HG02938 (cell line): ENCODE measurements at regions not wholly inside any gene's neighbourhood (a gene's known extent, or its start where the extent isn't known, plus 50 kb on each side); places are given as distances from the start of the nearest gene placed in this dataset.

Experiments
- ATAC-seq: cut with Tn5 transposase; IDR thresholded peaks from one replicate; pipeline ENCODE4 v1.9.1; 2021; ENCODE audit warnings: mild to moderate bottlenecking, moderate library complexity; ENCODE audit not compliant: unreplicated experiment

DNA sequence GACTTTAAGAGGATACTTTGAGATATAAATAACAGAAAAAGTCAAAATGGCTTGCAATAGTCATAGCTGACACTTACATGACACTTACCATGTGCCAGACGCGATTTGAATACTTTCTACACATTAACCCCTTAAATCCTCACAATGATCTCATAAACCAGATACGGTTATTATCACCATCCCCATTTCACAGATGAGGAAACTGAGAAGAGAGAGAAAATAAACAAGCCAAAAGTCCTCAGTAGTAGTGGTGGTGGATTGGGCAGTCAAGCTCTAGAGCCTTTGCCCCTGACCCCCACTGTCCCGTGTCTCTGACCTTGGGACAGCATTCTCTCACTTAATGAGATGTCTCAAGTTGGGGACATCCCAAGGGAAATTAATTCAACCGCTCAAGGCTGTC lies 105.2 kb upstream of the TAF1B start:
- no peak for ATAC-seq

- no peak for ATAC-seq
Measured at GRCh38 chr2:9738535-9739496, 104.5 kb upstream of the TAF1B start.

DNA sequence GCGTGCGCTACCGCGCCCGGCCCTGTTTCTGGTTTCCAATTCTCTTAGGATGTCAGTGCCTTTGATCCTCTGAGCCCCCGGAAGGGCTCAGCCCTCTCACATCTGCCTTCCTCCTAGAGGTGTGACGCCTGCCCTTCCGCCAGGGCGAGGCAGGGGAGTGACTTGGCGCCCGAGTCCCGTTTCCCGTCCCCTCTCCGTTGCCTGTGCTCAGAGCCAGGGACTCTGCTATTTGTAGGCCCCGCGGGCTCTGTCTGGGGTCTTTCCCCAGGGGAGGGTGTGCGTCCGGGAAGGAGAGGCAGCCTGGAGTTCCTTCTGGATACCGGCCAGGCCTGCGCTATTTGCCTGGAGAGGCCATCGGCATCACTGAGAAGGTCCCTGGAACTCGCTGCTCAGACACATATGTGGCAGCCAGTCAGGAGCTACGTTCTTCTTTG lies 103.7 kb upstream of the TAF1B start:
- no peak for ATAC-seq

- no peak for ATAC-seq
Measured at GRCh38 chr2:9740382-9741073, 102.7 kb upstream of the TAF1B start.

DNA sequence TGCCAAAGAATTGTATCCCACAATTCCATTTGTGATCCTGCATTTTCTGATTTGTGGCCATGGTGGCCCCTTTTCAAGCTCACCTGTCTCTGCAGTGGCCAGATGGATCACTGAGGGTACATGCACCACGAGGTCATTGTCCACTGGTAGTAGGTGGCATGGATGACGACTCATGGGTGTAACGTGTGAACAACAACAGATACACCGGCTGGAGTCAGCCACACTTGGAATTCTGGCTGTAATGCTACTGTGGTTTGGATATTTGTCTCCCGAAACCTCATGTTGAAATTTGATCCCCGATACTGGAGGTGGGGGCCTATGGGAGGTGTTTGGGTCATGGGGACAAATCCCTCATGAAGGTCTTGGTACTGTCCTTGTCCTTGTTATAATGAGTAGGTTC lies 102.2 kb upstream of the TAF1B start:
- no peak for ATAC-seq

DNA sequence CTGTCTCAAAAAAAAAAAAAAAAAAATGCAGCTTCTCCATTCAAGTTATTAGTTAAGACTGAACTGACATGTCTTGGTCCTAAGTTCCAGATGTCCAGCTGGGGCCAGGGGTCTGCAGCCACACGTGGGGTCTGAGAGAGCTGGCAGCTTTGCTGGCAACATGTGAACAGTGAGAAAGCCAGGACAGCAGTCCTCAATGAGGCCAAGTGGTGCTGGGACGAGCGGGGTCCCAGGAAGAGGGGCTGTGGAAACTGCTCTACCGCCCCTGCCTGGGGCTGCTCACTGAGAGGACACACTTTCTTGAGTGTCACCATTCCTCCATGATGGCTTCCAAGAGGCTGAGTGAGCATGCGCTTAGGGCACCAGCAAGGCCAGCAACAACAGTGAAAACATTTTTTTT lies 100.7 kb upstream of the TAF1B start:
- no peak for ATAC-seq

GRCh38 chr2:9744256-9745004 lies 98.8 kb upstream of the TAF1B start:
- ATAC-seq, result no peak

GRCh38 chr2:9745153-9745899 lies 97.9 kb upstream of the TAF1B start:
- ATAC-seq, result no peak

- ATAC-seq, result no peak
Measured at GRCh38 chr2:9747396-9747795, 95.9 kb upstream of the TAF1B start.

DNA sequence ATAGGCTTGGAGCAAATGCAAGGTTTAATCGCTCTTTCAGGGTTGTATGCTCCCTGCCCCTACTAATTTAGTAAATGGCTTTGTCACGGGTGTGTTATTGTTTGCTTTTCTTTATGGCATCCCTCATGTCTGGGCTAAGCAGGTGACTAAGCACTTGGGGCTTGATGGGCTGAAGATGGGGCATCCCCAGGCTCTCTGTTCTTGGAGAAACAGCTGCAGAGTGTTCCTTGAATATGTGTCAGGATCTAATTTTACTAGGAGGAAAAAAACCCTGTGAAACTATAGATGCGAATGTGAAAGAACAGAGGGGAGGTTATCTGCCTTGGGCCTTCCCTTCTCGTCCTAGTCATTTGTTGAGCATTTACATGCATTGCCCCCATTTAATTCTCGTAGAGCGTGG lies 94.7 kb upstream of the TAF1B start:
- no peak for ATAC-seq

DNA sequence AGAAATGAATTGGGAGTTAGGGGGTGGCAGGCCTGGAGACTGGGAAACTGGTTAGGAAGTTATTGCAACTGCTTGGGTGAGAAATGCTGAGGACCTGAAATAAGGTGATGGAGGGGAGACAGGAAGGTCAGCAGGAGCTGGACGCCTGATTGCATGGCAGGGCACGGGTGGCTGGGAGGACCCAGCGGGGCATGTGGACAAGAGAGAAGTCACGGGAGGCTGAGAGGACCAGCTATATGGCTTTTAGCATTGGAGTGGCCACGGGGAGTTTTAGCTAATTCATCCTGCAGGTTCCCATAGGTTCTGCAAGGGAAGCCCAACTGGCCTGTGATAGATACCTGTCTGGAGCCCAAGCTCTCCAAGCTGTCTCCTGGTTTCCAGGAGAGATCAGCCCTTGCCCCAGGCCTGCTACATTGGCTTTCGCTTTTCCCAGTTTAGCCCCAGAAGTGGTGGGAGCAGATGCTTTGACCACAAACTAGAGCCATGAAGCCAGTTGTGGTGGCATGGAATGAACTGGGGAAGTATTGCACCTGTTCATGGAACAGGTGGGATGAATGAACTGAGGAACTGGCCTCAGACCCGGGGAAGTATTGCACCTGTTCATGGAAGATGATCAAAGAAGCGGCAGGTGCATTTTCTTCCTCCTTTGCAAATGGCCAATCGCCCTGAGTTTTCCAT lies 93.6 kb upstream of the TAF1B start:
- ATAC-seq, result no peak

DNA sequence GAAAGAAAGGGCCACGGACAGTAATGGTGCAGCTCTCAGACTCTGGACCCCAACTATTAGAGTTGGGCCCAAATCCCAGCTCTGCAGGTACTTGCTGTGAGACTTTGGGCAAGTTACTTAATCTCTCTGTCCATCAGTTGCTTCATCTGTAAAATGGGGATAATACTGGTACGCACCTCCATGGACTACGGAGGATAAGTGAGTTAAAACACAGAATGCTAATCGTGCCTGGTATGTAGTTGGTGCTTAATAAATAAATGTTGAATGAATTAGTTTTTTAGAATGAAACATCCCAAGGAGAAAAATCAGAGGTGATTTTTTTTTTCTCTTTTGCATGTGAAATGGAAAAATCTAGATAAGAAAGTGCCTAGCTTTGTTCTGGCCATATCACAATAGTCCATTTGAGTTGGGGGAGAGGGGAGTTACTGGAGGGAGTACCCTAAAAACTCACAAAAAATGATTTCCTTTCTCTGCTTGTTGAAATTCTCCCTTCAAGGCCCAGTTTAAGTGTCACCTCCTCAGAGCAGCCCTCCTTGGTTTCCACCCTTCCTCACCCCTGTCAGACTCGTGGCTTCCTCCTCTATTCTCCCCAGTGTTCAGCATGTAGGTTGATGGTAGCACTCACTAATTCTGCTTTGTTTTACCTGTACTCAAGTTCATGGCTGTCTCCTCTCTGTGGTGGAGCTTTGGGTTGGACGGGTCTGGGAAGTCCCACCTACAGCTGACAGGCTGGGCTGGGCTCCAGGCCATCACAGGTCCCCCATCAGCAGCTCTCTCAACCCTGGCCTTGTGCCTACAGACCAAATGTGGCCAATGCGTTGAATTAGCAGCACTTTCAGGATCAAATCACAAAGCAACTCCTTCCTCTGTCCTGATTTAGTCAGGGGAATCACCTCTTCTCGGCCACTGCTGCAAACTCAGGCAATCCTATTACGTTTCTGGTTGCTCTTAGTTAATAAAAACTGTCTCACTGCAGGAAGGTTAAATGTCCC lies 92.8 kb upstream of the TAF1B start:
- ATAC-seq, result no peak

DNA sequence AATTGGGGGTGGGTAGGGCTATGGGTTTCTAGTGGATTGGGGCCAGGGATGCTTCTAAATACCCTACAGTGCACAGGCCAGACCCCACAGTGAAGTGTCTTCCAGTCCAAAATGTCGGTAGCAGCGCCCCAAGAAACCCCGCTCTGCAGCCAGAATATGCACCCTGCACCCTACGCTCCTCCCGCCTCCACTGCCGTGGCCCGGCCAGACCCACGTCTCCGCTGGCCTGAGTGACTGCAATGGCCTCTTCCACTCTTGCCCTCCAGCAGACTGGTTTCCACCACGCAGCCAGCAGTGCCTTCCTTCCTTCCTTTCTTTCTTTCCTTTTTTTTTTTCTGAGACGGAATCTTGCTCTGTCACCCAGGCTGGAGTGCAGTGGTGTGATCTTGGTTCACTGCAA lies 91.4 kb upstream of the TAF1B start:
- ATAC-seq, result no peak

- no peak for ATAC-seq
Measured at GRCh38 chr2:9752441-9753275, 90.6 kb upstream of the TAF1B start.

GRCh38 chr2:9753276-9753600 lies 90.0 kb upstream of the TAF1B start:
- peak; percentile 68 for ATAC-seq

DNA sequence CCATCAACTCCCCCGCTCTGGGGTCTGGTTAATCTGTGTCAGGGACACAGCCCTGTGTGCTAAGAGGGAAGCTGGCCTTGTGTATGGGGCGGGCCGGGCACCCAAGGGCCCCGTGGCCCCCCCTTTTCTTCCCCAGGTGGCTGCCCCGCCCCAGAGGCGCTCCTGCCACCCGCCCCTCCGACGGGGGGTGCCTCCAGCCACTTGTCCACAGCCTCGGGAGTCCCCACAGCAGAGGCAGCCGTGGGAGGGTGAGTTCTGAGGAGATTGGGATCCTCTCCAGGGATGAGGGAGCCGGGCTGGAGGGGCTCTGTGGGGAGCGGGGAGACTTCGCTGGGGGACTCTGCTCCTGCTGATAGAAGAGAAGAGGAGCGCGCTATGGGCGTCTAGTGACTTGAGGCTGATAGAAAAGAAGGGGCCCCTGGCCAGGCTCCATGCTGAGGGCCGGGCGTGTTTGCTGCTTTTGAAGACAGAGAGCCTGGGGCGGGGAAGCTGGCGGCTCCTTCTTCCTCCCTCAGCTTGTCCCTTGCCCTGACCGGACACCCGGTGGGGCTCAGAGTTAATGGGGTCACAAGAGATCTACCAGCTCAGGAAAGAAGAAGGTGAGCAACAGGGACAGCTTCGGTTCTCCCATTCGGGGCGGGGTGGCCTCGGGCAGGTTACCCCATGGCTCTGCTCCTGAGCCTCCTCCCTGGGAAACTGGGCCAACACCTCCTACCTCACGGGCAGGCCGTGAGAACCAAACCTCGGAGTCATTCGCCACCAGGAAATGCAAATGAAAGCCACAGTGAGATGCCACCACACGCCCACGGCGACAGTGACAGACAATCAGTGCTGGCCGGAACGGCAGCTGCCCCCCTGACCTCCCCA lies 89.4 kb upstream of the TAF1B start:
- ATAC-seq, result no peak

DNA sequence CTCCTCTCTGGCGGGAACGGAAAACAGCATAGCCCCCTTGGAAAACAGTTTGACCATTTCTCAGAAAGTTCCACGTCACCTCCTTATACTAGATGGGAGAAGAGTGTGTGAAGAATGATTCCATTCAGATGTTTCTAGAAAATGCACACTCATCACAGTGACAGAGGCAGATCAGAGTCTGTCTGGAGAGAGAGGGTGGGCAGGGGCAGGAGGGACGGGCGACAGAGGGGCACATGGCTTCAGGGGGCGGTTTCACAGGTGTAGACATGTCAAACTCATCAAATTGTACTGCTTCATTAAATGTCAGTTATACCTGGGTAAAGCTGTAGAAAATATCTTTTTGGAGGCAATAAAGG lies 88.8 kb upstream of the TAF1B start:
- ATAC-seq, result no peak
